Neuronal stem cell (in vitro differentiated cells): ENCODE measurements at regions not wholly inside any gene's neighbourhood (a gene's known extent, or its start where the extent isn't known, plus 50 kb on each side); places are given as distances from the start of the nearest gene placed in this dataset.

Experiments used
- DNase-seq: peaks from one replicate; pipeline ENCODE4 v3.0.0-alpha.2; 2013; ENCODE audit warnings: low spot score
- H2AFZ ChIP-seq: one replicate; pipeline ENCODE4 v1.6.1; 2013; ENCODE audit warnings: mild to moderate bottlenecking, low read length, inconsistent platforms
- H2AK5ac ChIP-seq: 2 replicates; pipeline ENCODE4 v1.6.1; 2013; ENCODE audit warnings: low read depth, mild to moderate bottlenecking, inconsistent platforms, low read length, moderate library complexity, mixed read lengths
- H2BK120ac ChIP-seq: 2 replicates; pipeline ENCODE4 v1.6.1; 2013; ENCODE audit warnings: low read depth, mild to moderate bottlenecking, inconsistent platforms, low read length, moderate library complexity, mixed read lengths
- H2BK12ac ChIP-seq: one replicate; pipeline ENCODE4 v1.6.1; 2013; ENCODE audit warnings: low read length, inconsistent platforms
- H2BK15ac ChIP-seq: 2 replicates; pipeline ENCODE4 v1.6.1; 2013; ENCODE audit warnings: mild to moderate bottlenecking, low read length, inconsistent platforms, mixed read lengths
- H2BK5ac ChIP-seq: one replicate; pipeline ENCODE4 v1.6.1; 2013; ENCODE audit warnings: inconsistent platforms, mild to moderate bottlenecking, low read length, moderate library complexity
- H3K14ac ChIP-seq: one replicate; pipeline ENCODE4 v1.6.1; 2013; ENCODE audit warnings: low read length, inconsistent platforms
- H3K18ac ChIP-seq: 2 replicates; pipeline ENCODE4 v1.6.1; 2013; ENCODE audit warnings: low read length, inconsistent platforms
- H3K23ac ChIP-seq: 2 replicates; pipeline ENCODE4 v1.6.1; 2013; ENCODE audit warnings: low read depth, mild to moderate bottlenecking, mixed read lengths, low read length, inconsistent platforms; ENCODE audit not compliant: poor library complexity
- H3K27ac ChIP-seq: replicated peaks from 3 replicates; pipeline ENCODE4 v1.5.1; 2013; ENCODE audit warnings: low read length, inconsistent platforms
- H3K27me3 ChIP-seq, 3 experiments: 2 replicates each; pipeline ENCODE4 v1.6.1; 2013; ENCODE audit warnings: low read length in 3 of 3, mild to moderate bottlenecking in 2 of 3, inconsistent platforms in 1 of 3, low read depth in 1 of 3, mixed read lengths in 1 of 3, moderate library complexity in 1 of 3; ENCODE audit not compliant: control insufficient read depth in 3 of 3, insufficient read depth in 3 of 3
- H3K36me3 ChIP-seq, 2 donors: replicated peaks in 1 of 2; 2 replicates each; pipeline ENCODE4 v1.6.1; 2013; ENCODE audit warnings: low read length in 2 of 2; ENCODE audit not compliant: control insufficient read depth in 2 of 2, insufficient read depth in 2 of 2
- H3K4ac ChIP-seq: 2 replicates; pipeline ENCODE4 v1.6.1; 2013; ENCODE audit warnings: inconsistent platforms, mild to moderate bottlenecking, low read length, moderate library complexity
- H3K4me1 ChIP-seq, 2 donors: 1 replicate in 1 of 2; 2 replicates in 1 of 2; pipeline ENCODE4 v1.6.1; 2013; ENCODE audit warnings: low read length in 2 of 2, low read depth in 1 of 2; ENCODE audit not compliant: control insufficient read depth in 2 of 2, insufficient read depth in 1 of 2
- H3K4me2 ChIP-seq: one replicate; pipeline ENCODE4 v1.6.1; 2013; ENCODE audit warnings: mild to moderate bottlenecking, low read length, inconsistent platforms; ENCODE audit not compliant: insufficient read depth, poor library complexity, severe bottlenecking
- H3K4me3 ChIP-seq, 2 donors: 2 replicates each; pipeline ENCODE4 v1.5.1; 2013; ENCODE audit warnings: low read length in 2 of 2, mild to moderate bottlenecking in 2 of 2, inconsistent platforms in 1 of 2, moderate library complexity in 1 of 2
- H3K79me1 ChIP-seq: one replicate; pipeline ENCODE4 v1.6.1; 2013; ENCODE audit warnings: low read depth, mild to moderate bottlenecking, inconsistent platforms, low read length, moderate library complexity
- H3K9ac ChIP-seq: one replicate; pipeline ENCODE4 v1.6.1; 2013; ENCODE audit warnings: mild to moderate bottlenecking, low read depth, low read length, inconsistent platforms; ENCODE audit not compliant: poor library complexity
- H3K9me3 ChIP-seq, 2 donors: replicated peaks in 1 of 2; 2 replicates each; pipeline versions ENCODE3 to v1.6.1; 2013; ENCODE audit warnings: low read length in 2 of 2, mild to moderate bottlenecking in 2 of 2, inconsistent platforms in 1 of 2, low read depth in 1 of 2, mixed read lengths in 1 of 2, moderate library complexity in 1 of 2; ENCODE audit not compliant: control insufficient read depth in 2 of 2, insufficient read depth in 1 of 2
- H4K8ac ChIP-seq: one replicate; pipeline ENCODE4 v1.6.1; 2013; ENCODE audit warnings: low read depth, mild to moderate bottlenecking, inconsistent platforms, low read length, moderate library complexity
- H4K91ac ChIP-seq: one replicate; pipeline ENCODE4 v1.6.1; 2013; ENCODE audit warnings: low read length, low read depth, mild to moderate bottlenecking, inconsistent platforms; ENCODE audit not compliant: poor library complexity
- WGBS, 2 donors: extraction: QIAGEN DNeasy Blood & Tissue Kit; methylation state at CpG; one replicate each; pipeline ENCODE4 v1.1.7; 2013; ENCODE audit warnings: missing lambda C conversion rate in 2 of 2, mixed read lengths in 1 of 2; ENCODE audit not compliant: insufficient read length in 2 of 2, insufficient replicate concordance in 1 of 2; ENCODE audit errors: extremely low coverage in 2 of 2; 5-methylcytosine and 5-hydroxymethylcytosine counted together

- H4K8ac ChIP-seq: no peak overlapping the region
- H3K9me3 ChIP-seq: no peaks in the 10 kb centered on the region
- no peak overlapping the region for H2BK15ac ChIP-seq
- H4K91ac ChIP-seq: no peak overlapping the region
- H3K4me2 ChIP-seq: no peak overlapping the region
- H2BK5ac ChIP-seq: no peak overlapping the region
- H3K9ac ChIP-seq: no peak overlapping the region
- WGBS, 2 donors: 100% methylated on average over 1 of the region's 3 CpGs; no CpG with 5 or more reads in 1 of the 2 donors
- no peak overlapping the region for H2AK5ac ChIP-seq
- no peaks in the 10 kb centered on the region for H3K36me3 ChIP-seq
- H3K14ac ChIP-seq: no peak overlapping the region
- H3K27me3 ChIP-seq: no peaks in the 10 kb centered on the region
- H2AFZ ChIP-seq: no peak overlapping the region
- no peak for DNase-seq
- no peak overlapping the region for H2BK120ac ChIP-seq
- no peak overlapping the region for H3K27ac ChIP-seq
- no peaks in the 10 kb centered on the region for H3K79me1 ChIP-seq
- no peak overlapping the region for H3K18ac ChIP-seq
- no peak overlapping the region for H3K4me3 ChIP-seq
- H3K23ac ChIP-seq: no peak overlapping the region
- H3K4me1 ChIP-seq: peaks cover 0 to 2% of the 10 kb centered on the region in 2 donors
- H2BK12ac ChIP-seq: no peak overlapping the region
- H3K4ac ChIP-seq: no peak overlapping the region
Observed at GRCh38 chr6:147621263-147621662, 112.8 kb downstream of the SAMD5 start.

GRCh38 chr6:147621961-147622360, 113.5 kb downstream of the SAMD5 start:
- Histone ChIP-seq H4K8ac (no peak overlapping the region), H2BK120ac (no peak overlapping the region), H3K9me3 (no peaks in the 10 kb centered on the region), H3K4me3 (no peak overlapping the region), H3K4me2 (no peak overlapping the region), H2BK12ac (no peak overlapping the region), H3K9ac (no peak overlapping the region), H3K18ac (no peak overlapping the region), H2AK5ac (no peak overlapping the region), H3K36me3 (no peaks in the 10 kb centered on the region), H3K4me1 (peaks cover 0 to 2% of the 10 kb centered on the region in 2 donors), H3K23ac (no peak overlapping the region), H3K79me1 (no peaks in the 10 kb centered on the region), H3K4ac (no peak overlapping the region), H2AFZ (no peak overlapping the region), H2BK15ac (no peak overlapping the region), H3K27ac (no peak overlapping the region), H3K14ac (no peak overlapping the region), H3K27me3 (no peaks in the 10 kb centered on the region), H2BK5ac (no peak overlapping the region), H4K91ac (no peak overlapping the region)
- DNase-seq: no peak
- no CpG with 5 or more reads among the region's 2 CpGs for WGBS, 2 donors

DNA sequence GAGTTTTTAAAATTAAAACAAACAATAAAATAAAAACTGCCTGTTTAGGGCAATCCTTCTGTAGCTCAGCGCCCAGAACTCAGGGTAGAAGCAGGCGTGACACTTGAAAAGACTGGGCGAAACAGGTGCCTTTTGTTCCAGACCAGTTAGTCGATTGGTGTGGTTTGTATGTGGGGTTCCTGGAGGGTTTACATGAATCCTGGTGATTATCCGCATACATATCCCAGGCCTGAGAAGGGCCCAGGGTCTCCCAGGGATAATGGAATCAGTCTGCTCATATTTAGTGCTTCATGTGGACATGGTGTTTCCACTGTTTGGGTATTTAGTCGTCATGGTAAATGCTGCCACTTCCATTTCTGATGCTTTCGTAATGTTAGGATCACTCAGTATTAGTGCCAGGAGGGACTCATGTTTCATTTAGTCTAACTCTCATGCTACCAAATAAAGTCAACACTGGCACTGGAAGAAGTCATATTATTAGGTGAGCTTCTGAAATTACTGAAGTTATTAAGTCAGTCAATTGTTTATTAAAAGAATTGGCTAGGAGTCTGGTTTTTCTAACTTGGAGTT, 116.5 kb downstream of the SAMD5 start:
- Histone ChIP-seq H3K23ac (no peak overlapping the region), H2BK15ac (no peak overlapping the region), H3K9ac (no peak overlapping the region), H2AK5ac (no peak overlapping the region), H3K4ac (no peak overlapping the region), H2BK120ac (no peak overlapping the region), H3K36me3 (no peaks in the 10 kb centered on the region), H3K79me1 (no peaks in the 10 kb centered on the region), H4K8ac (no peak overlapping the region), H2BK12ac (no peak overlapping the region), H2AFZ (no peak overlapping the region), H3K27me3 (no peaks in the 10 kb centered on the region), H2BK5ac (no peak overlapping the region), H4K91ac (no peak overlapping the region), H3K27ac (no peak overlapping the region), H3K14ac (no peak overlapping the region), H3K18ac (no peak overlapping the region), H3K4me2 (no peak overlapping the region), H3K4me3 (no peak overlapping the region), H3K9me3 (no peaks in the 10 kb centered on the region), H3K4me1 (peaks cover 0 to 2% of the 10 kb centered on the region in 2 donors)
- DNase-seq: no peak
- no CpG with 5 or more reads among the region's 7 CpGs for WGBS, 2 donors

DNA sequence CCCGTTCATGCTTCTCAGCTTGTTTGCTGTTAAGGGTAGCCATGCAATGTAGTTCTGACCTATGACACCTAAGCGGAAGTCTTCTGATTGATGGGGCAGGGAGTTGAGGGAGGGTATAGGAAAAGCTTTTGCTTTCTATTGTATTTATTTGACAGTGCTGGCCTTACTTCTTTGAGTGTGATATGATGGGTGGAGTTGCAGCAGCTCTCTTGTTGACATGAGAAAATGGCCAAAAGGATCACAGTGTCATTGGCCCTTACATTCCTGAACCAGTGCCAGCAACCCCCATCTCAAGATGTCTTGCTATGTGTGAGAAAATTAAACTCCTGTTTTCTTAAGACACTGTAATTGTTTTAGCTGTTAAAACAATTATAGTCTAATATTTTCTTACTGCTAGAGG, 117.5 kb downstream of the SAMD5 start:
- Histone ChIP-seq H4K8ac (no peak overlapping the region), H3K9me3 (no peaks in the 10 kb centered on the region)

More for the DNA sequence above, 117.5 kb downstream of the SAMD5 start:
- Histone ChIP-seq H3K4me3 (no peak overlapping the region), H3K23ac (no peak overlapping the region), H3K18ac (peak overlapping the region; percentile 44), H3K4ac (no peak overlapping the region), H2BK5ac (no peak overlapping the region), H3K4me1 (peaks cover 0 to 2% of the 10 kb centered on the region in 2 donors), H3K9ac (no peak overlapping the region), H2BK15ac (no peak overlapping the region), H2AK5ac (no peak overlapping the region), H3K36me3 (no peaks in the 10 kb centered on the region), H2BK12ac (no peak overlapping the region), H3K14ac (no peak overlapping the region), H3K27ac (no peak overlapping the region), H4K91ac (no peak overlapping the region), H2BK120ac (no peak overlapping the region), H2AFZ (no peak overlapping the region), H3K4me2 (no peak overlapping the region), H3K27me3 (no peaks in the 10 kb centered on the region), H3K79me1 (no peaks in the 10 kb centered on the region)
- no peak for DNase-seq
- no CpG with 5 or more reads among the region's 2 CpGs for WGBS, 2 donors
